Neural cell (in vitro differentiated cells): ENCODE measurements at regions not wholly inside any gene's neighbourhood (a gene's known extent, or its start where the extent isn't known, plus 50 kb on each side); places are given as distances from the start of the nearest gene placed in this dataset.
"Not testable (repeated sequence)": the region's sequence is repeated elsewhere in the genome, so short reads cannot be mapped to it uniquely, and the experiment has no call there.

Experiments used
- H2AFZ ChIP-seq: fragments of 200-600, 300-800 bp; sonication (generic), shearing (Covaris generic); 2 replicates; pipeline ENCODE4 v1.6.0; 2014; ENCODE audit warnings: low read depth, mild to moderate bottlenecking, antibody characterized with exemption, low read length, moderate library complexity
- H3F3A ChIP-seq: fragments of 200-600 bp; shearing (Covaris generic); 2 replicates; pipeline ENCODE4 v1.6.1; 2016; ENCODE audit warnings: mild to moderate bottlenecking, moderate library complexity, mixed read lengths, antibody characterized with exemption, low read length; ENCODE audit not compliant: insufficient read depth, poor library complexity, severe bottlenecking
- H3K27ac ChIP-seq: fragments of 200-600, 300-800 bp; sonication (generic), shearing (Covaris generic); 2 replicates; pipeline ENCODE4 v1.5.1; 2014; ENCODE audit warnings: mild to moderate bottlenecking, low read length, moderate library complexity
- H3K27me3 ChIP-seq: fragments of 300-800, 200-600 bp; sonication (generic), shearing (Covaris generic); 2 replicates; pipeline ENCODE4 v1.6.0; 2014; ENCODE audit warnings: mild to moderate bottlenecking, low read depth, low read length, moderate library complexity; ENCODE audit not compliant: insufficient read depth
- H3K36me3 ChIP-seq: fragments of 300-800, 200-600 bp; sonication (generic), shearing (Covaris generic); 2 replicates; pipeline ENCODE4 v1.5.1; 2014; ENCODE audit warnings: mild to moderate bottlenecking, antibody characterized with exemption, low read length, moderate library complexity; ENCODE audit not compliant: insufficient read depth
- H3K4me2 ChIP-seq: fragments of 300-800, 200-600 bp; sonication (generic), shearing (Covaris generic); 2 replicates; pipeline ENCODE4 v1.6.0; 2014; ENCODE audit warnings: mild to moderate bottlenecking, low read length
- H3K4me3 ChIP-seq: fragments of 300-800, 200-600 bp; sonication (generic), shearing (Covaris generic); 2 replicates; pipeline ENCODE4 v1.5.1; 2014; ENCODE audit warnings: mild to moderate bottlenecking, low read length, moderate library complexity
- H3K79me2 ChIP-seq: fragments of 200-600 bp; shearing (Covaris generic); replicated peaks from 2 replicates; pipeline ENCODE4 v1.6.0; 2014; ENCODE audit warnings: mild to moderate bottlenecking, low read length, moderate library complexity; ENCODE audit not compliant: insufficient read depth
- H3K9ac ChIP-seq: fragments of 300-800, 200-600 bp; sonication (generic), shearing (Covaris generic); 2 replicates; pipeline ENCODE4 v1.6.1; 2016; ENCODE audit warnings: mild to moderate bottlenecking, low read length, mixed read lengths
- H3K9me2 ChIP-seq: fragments of 200-600 bp; shearing (Covaris generic); 2 replicates; pipeline ENCODE4 v1.6.1; 2016; ENCODE audit warnings: mild to moderate bottlenecking, low read length, mixed read lengths; ENCODE audit not compliant: insufficient read depth
- H3K9me3 ChIP-seq: fragments of 200-600, 300-800 bp; sonication (generic), shearing (Covaris generic); 2 replicates; pipeline ENCODE4 v1.6.1; 2016; ENCODE audit warnings: mild to moderate bottlenecking, mixed run types, low read length, moderate library complexity, mixed read lengths
- H4K20me1 ChIP-seq: fragments of 200-600 bp; shearing (Covaris generic); 2 replicates; pipeline ENCODE4 v1.6.1; 2016; ENCODE audit warnings: mild to moderate bottlenecking, mixed run types; ENCODE audit not compliant: insufficient read depth
- EP300 ChIP-seq: fragments of 450-650 bp; conservative IDR thresholded peaks from 2 replicates; pipeline ENCODE4 v1.6.1; 2014; ENCODE audit warnings: antibody characterized with exemption, mild to moderate bottlenecking, moderate library complexity; ENCODE audit not compliant: poor library complexity, severe bottlenecking
- EZH2 ChIP-seq: fragments of 200-600, 300-800 bp; shearing (Covaris generic), sonication (generic); IDR thresholded peaks from 2 replicates; pipeline ENCODE4 v1.6.1; 2014; ENCODE audit warnings: antibody characterized with exemption, low read length, borderline replicate concordance, mild to moderate bottlenecking; ENCODE audit not compliant: insufficient read depth, poor library complexity, severe bottlenecking
- MXI1 ChIP-seq: fragments of 450-650 bp; conservative IDR thresholded peaks from 2 replicates; pipeline ENCODE4 v1.6.1; 2014; ENCODE audit warnings: antibody characterized with exemption, mild to moderate bottlenecking; ENCODE audit not compliant: poor library complexity, severe bottlenecking
- POLR2AphosphoS5 ChIP-seq: IDR thresholded peaks from 2 replicates; pipeline ENCODE4 v1.6.1; 2012
- RAD21 ChIP-seq: fragments of 450-650 bp; conservative IDR thresholded peaks from 2 replicates; pipeline ENCODE4 v1.6.1; 2014; ENCODE audit warnings: antibody characterized with exemption, mild to moderate bottlenecking, moderate library complexity
- SMC3 ChIP-seq: fragments of 450-650 bp; conservative IDR thresholded peaks from 2 replicates; pipeline ENCODE4 v1.6.1; 2014; ENCODE audit warnings: antibody characterized with exemption, mild to moderate bottlenecking, moderate library complexity; ENCODE audit not compliant: poor library complexity
- TAF1 ChIP-seq: IDR thresholded peaks from 2 replicates; pipeline ENCODE4 v1.6.1; 2012; ENCODE audit warnings: low read depth
- TF ChIP-seq, protein P1 (sequence below): fragments of 450-650 bp; IDR thresholded peaks from 2 replicates; pipeline ENCODE4 v1.5.1; 2014; ENCODE audit warnings: antibody characterized with exemption, mild to moderate bottlenecking, moderate library complexity; ENCODE audit not compliant: poor library complexity, severe bottlenecking
- TF ChIP-seq, protein P2 (sequence below): IDR thresholded peaks from 2 replicates; pipeline ENCODE4 v1.6.1; 2012; ENCODE audit warnings: borderline replicate concordance

DNA sequence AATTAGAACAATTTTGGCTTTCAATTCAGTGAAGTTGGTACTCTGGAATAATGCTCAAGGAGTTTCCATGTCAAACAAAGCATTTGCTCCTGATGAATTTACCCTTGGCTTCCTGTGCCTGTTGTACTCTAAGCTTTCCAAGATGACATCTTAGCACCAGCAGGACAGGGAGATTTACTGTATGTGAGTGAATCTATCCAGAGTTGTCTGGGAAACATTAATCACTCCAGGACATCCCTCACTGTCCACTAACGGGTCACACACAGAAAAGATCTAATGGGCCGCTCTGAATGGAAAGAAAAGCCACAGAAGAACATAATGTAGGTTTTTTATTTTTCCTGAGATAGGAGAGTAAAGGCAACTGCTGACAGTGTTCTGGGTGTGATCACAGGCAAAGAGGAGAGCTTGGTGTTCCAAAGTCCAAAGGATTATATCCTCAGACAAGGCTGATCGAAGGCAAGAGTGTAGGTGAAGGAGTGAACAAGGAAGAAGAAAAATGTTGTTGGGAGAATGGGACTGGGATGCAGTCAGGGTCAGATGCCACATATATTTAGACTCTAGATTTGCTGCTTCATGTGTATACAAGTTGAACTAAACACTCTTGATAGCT, 167.7 kb upstream of the RPS23 start:
- H3K9me3 ChIP-seq: no peaks in the 10 kb centered on the region
- H4K20me1 ChIP-seq: no peaks in the 10 kb centered on the region
- H3K79me2 ChIP-seq: no peaks in the 10 kb centered on the region
- H3K27me3 ChIP-seq: no peaks in the 10 kb centered on the region
- H3K4me2 ChIP-seq: no peak overlapping the region
- no peak overlapping the region for H3K9ac ChIP-seq
- H3K36me3 ChIP-seq: no peaks in the 10 kb centered on the region
- no peak overlapping the region for H3K27ac ChIP-seq
- no peaks in the 10 kb centered on the region for H3K9me2 ChIP-seq
- TF ChIP-seq POLR2AphosphoS5 (no peak), SMC3 (no peak), EZH2 (no peak), RAD21 (no peak), EP300 (no peak), MXI1 (no peak), TAF1 (no peak)
- TF ChIP-seq, protein P1, sequence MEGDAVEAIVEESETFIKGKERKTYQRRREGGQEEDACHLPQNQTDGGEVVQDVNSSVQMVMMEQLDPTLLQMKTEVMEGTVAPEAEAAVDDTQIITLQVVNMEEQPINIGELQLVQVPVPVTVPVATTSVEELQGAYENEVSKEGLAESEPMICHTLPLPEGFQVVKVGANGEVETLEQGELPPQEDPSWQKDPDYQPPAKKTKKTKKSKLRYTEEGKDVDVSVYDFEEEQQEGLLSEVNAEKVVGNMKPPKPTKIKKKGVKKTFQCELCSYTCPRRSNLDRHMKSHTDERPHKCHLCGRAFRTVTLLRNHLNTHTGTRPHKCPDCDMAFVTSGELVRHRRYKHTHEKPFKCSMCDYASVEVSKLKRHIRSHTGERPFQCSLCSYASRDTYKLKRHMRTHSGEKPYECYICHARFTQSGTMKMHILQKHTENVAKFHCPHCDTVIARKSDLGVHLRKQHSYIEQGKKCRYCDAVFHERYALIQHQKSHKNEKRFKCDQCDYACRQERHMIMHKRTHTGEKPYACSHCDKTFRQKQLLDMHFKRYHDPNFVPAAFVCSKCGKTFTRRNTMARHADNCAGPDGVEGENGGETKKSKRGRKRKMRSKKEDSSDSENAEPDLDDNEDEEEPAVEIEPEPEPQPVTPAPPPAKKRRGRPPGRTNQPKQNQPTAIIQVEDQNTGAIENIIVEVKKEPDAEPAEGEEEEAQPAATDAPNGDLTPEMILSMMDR: no peak
- TF ChIP-seq, protein P2, sequence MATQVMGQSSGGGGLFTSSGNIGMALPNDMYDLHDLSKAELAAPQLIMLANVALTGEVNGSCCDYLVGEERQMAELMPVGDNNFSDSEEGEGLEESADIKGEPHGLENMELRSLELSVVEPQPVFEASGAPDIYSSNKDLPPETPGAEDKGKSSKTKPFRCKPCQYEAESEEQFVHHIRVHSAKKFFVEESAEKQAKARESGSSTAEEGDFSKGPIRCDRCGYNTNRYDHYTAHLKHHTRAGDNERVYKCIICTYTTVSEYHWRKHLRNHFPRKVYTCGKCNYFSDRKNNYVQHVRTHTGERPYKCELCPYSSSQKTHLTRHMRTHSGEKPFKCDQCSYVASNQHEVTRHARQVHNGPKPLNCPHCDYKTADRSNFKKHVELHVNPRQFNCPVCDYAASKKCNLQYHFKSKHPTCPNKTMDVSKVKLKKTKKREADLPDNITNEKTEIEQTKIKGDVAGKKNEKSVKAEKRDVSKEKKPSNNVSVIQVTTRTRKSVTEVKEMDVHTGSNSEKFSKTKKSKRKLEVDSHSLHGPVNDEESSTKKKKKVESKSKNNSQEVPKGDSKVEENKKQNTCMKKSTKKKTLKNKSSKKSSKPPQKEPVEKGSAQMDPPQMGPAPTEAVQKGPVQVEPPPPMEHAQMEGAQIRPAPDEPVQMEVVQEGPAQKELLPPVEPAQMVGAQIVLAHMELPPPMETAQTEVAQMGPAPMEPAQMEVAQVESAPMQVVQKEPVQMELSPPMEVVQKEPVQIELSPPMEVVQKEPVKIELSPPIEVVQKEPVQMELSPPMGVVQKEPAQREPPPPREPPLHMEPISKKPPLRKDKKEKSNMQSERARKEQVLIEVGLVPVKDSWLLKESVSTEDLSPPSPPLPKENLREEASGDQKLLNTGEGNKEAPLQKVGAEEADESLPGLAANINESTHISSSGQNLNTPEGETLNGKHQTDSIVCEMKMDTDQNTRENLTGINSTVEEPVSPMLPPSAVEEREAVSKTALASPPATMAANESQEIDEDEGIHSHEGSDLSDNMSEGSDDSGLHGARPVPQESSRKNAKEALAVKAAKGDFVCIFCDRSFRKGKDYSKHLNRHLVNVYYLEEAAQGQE: no peak
- no peaks in the 10 kb centered on the region for H3F3A ChIP-seq
- H3K4me3 ChIP-seq: no peak overlapping the region
- no peak overlapping the region for H2AFZ ChIP-seq

- Histone ChIP-seq H3K9ac (no peak overlapping the region), H3K4me2 (no peak overlapping the region), H3K27ac (no peak overlapping the region), H3K4me3 (no peak overlapping the region), H3K9me3 (no peaks in the 10 kb centered on the region), H3F3A (no peaks in the 10 kb centered on the region), H4K20me1 (no peaks in the 10 kb centered on the region), H3K9me2 (no peaks in the 10 kb centered on the region), H3K36me3 (no peaks in the 10 kb centered on the region), H2AFZ (no peak overlapping the region), H3K79me2 (no peaks in the 10 kb centered on the region), H3K27me3 (no peaks in the 10 kb centered on the region)
- no peak for TF ChIP-seq MXI1
- TF ChIP-seq SMC3: no peak
- no peak for TF ChIP-seq EP300
- no peak for TF ChIP-seq POLR2AphosphoS5
- no peak for TF ChIP-seq RAD21
- TF ChIP-seq, protein P1: no peak
- no peak for TF ChIP-seq EZH2
- TF ChIP-seq, protein P2: no peak
- no peak for TF ChIP-seq TAF1
Measured at GRCh38 chr5:82439750-82440445, 161.7 kb upstream of the RPS23 start.

DNA sequence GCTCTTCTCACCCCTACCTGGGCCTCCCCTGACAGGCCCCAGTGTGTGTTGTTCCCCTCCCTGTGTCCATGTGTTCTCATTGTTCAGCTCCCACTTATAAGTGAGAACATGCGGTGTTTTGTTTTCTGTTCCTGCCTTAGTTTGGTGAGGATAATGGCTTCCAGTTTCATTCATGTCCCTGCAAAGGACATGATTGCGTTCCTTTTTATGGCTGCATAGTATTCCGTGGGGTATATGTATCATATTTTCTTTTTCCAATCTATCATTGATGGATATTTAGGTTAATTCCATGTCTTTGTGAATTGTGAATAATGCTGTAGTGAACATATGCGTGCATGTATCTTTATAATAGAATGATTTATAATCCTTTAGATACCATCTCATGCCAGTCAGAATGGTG, 159.4 kb upstream of the RPS23 start:
- H2AFZ ChIP-seq, H3K9me2 ChIP-seq, H3K27me3 ChIP-seq, H3K36me3 ChIP-seq, H3K79me2 ChIP-seq, H3K27ac ChIP-seq, H3K9ac ChIP-seq, H3K9me3 ChIP-seq, H3K4me2 ChIP-seq, H3F3A ChIP-seq, H3K4me3 ChIP-seq, H4K20me1 ChIP-seq: not testable (repeated sequence)
